Subcutaneous abdominal adipose tissue (tissue), 5 donors: ENCODE measurements at regions not wholly inside any gene's neighbourhood (a gene's known extent, or its start where the extent isn't known, plus 50 kb on each side); places are given as distances from the start of the nearest gene placed in this dataset.

Source experiments
- H3K27ac ChIP-seq: one replicate; pipeline ENCODE4 v1.7.0; 2013; ENCODE audit warnings: low read depth, mild to moderate bottlenecking, inconsistent platforms, low read length, moderate library complexity
- H3K27me3 ChIP-seq, 5 donors: one replicate each; pipeline ENCODE4 v1.7.0; 2013; ENCODE audit warnings: low read length in 5 of 5, inconsistent platforms in 1 of 5; ENCODE audit not compliant: control insufficient read depth in 5 of 5, insufficient read depth in 4 of 5
- H3K36me3 ChIP-seq, 5 donors: one replicate each; pipeline ENCODE4 v1.7.0; 2013; ENCODE audit warnings: low read length in 5 of 5; ENCODE audit not compliant: control insufficient read depth in 5 of 5, insufficient read depth in 5 of 5
- H3K4me1 ChIP-seq, 5 donors: one replicate each; pipeline ENCODE4 v1.7.0; 2013; ENCODE audit warnings: low read length in 5 of 5, mild to moderate bottlenecking in 3 of 5, moderate library complexity in 1 of 5; ENCODE audit not compliant: control insufficient read depth in 5 of 5, insufficient read depth in 5 of 5
- H3K4me3 ChIP-seq, 5 donors: one replicate each; pipeline ENCODE4 v1.7.0; 2013; ENCODE audit warnings: low read length in 5 of 5, low read depth in 1 of 5
- H3K9ac ChIP-seq, 5 donors: one replicate each; pipeline ENCODE4 v1.7.0; 2013; ENCODE audit warnings: low read length in 5 of 5, mild to moderate bottlenecking in 4 of 5, moderate library complexity in 3 of 5
- H3K9me3 ChIP-seq, 5 donors: one replicate each; pipeline ENCODE4 v1.7.0; 2013; ENCODE audit warnings: low read length in 5 of 5; ENCODE audit not compliant: control insufficient read depth in 5 of 5
- donor health status: healthy.
- donor health status: healthy.
- donor health status: healthy.
- donor health status: healthy.
- donor health status: healthy.

GRCh38 chr18:23311351-23312121, 141.6 kb upstream of the RIOK3 start:
- Histone ChIP-seq H3K27ac (no peak overlapping the region), H3K9ac (no peak overlapping the region), H3K9me3 (peaks cover 0 to 3% (median 0%) of the 10 kb centered on the region in 5 donors), H3K36me3 (peaks cover 0 to 4% (median 0%) of the 10 kb centered on the region in 5 donors), H3K4me1 (peaks cover 0 to 9% (median 0%) of the 10 kb centered on the region in 5 donors), H3K27me3 (no peaks in the 10 kb centered on the region), H3K4me3 (no peak overlapping the region)

DNA sequence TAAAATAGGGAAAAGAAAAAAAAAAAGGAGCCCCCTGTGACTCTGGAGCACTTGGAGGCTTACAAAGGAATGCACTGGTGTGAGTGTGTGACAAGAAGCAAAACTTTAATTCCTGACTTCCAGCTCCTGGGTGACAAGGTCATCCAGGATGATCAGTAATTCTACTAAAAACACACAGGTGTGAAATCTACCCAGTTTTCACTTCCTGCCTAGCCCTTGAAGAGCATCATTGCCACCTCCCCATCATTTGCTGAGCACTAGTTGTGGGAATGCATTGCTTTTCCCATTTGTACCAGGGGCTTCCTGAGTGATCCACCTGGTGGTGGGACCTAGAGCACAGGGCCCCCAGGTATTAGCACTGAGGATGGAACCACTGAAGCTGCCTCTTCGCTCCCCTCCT, 139.7 kb upstream of the RIOK3 start:
- peaks cover 0 to under 1% (median 0%) of the 10 kb centered on the region in 5 donors for H3K4me1 ChIP-seq
- H3K27ac ChIP-seq = no peak overlapping the region
- no peak overlapping the region for H3K4me3 ChIP-seq
- H3K27me3 ChIP-seq = no peaks in the 10 kb centered on the region
- peaks cover 0 to 3% (median 0%) of the 10 kb centered on the region in 5 donors for H3K36me3 ChIP-seq
- H3K9me3 ChIP-seq = peaks cover 0 to 3% (median 0%) of the 10 kb centered on the region in 5 donors
- H3K9ac ChIP-seq = no peak overlapping the region

DNA sequence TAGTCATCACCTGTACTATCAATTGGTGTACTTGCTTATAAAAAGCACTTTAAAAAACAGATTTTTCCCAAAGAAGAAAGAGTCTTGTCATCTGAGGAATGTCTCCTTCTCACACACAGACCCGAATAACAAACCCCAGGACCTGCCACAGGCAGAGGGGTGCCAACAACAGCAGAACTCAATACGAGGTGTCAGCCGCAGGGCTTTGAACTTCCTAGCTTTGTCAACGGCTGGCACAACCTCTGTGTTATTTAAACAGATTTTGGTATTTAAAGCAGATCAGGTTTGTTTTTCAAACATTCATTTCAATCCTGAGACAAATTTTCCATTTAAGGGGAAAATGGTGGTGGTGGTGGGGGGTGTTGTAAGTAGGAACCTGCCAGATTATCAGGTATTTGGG, 138.4 kb upstream of the RIOK3 start:
- no peak overlapping the region for H3K27ac ChIP-seq
- no peak overlapping the region for H3K9ac ChIP-seq
- H3K4me3 ChIP-seq = no peak overlapping the region
- no peaks in the 10 kb centered on the region for H3K27me3 ChIP-seq
- H3K4me1 ChIP-seq = no peaks in the 10 kb centered on the region
- peaks cover 0 to 3% (median 0%) of the 10 kb centered on the region in 5 donors for H3K9me3 ChIP-seq
- H3K36me3 ChIP-seq = no peaks in the 10 kb centered on the region

- Histone ChIP-seq H3K9me3 (peaks cover 0 to 3% (median 0%) of the 10 kb centered on the region in 5 donors), H3K27me3 (no peaks in the 10 kb centered on the region), H3K27ac (no peak overlapping the region), H3K9ac (no peak overlapping the region), H3K36me3 (no peaks in the 10 kb centered on the region), H3K4me1 (no peaks in the 10 kb centered on the region), H3K4me3 (no peak overlapping the region)
These were observed 136.8 kb upstream of the RIOK3 start for GRCh38 chr18:23316316-23316715.

DNA sequence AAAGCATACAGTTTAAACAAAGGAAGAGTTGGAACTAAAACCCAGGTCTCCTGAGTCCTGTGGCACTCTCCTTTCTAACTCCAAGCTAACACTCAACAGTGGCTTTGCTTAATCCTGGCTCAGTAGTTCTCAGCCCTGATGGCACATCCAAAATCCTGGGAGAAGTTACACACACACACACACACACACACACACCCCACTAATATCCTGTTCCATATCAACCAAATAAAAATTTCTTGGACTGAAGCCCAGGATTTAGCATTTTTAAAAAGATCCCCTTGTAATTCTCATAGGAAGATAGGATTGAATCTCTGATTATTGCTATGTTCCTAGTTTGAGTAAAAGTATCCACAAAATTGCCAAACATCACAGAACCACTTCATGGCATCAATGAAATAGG, 136.1 kb upstream of the RIOK3 start:
- Histone ChIP-seq H3K27me3 (no peaks in the 10 kb centered on the region), H3K9ac (no peak overlapping the region), H3K27ac (no peak overlapping the region), H3K36me3 (no peaks in the 10 kb centered on the region), H3K9me3 (peaks cover 0 to 3% (median 0%) of the 10 kb centered on the region in 5 donors), H3K4me1 (no peaks in the 10 kb centered on the region), H3K4me3 (no peak overlapping the region)

DNA sequence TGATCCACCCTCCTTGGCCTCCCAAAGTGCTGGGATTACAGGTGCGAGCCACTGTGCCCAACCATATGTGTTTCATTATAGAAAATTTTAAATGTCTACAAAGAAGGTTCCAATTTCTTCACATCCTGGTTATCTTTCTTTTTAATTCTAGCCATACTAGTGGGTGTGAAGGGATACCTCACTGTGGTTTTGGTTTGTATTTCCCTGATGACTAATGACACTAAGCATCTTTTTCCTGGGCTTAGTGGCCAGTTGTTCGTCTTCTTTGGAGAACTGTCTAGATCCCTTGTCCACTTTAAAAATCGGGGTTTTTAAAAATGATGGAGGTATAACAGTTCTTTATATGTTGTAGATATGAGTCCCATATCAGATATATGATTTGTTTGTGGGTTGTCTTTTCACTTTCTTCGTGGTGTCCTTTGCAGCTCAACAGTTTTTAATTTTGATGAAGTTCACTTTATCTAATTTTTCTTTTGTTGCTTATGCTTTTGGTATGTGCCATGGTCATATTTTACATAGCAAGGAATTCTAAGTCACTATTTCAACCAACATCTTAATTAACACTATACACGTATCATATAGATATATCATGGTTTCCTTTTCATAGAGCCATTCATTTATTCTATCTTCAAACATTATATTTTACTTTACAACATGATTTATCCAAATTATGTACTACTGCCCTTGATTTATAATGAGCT, 135.0 kb upstream of the RIOK3 start:
- H3K27me3 ChIP-seq = no peaks in the 10 kb centered on the region
- H3K4me3 ChIP-seq = no peak overlapping the region
- H3K27ac ChIP-seq = no peak overlapping the region
- no peak overlapping the region for H3K9ac ChIP-seq
- peaks cover 0 to 3% (median 0%) of the 10 kb centered on the region in 5 donors for H3K9me3 ChIP-seq
- H3K36me3 ChIP-seq = no peaks in the 10 kb centered on the region
- no peaks in the 10 kb centered on the region for H3K4me1 ChIP-seq

GRCh38 chr18:23320709-23321236, 132.3 kb upstream of the RIOK3 start:
- Histone ChIP-seq H3K36me3 (no peaks in the 10 kb centered on the region), H3K4me1 (no peaks in the 10 kb centered on the region), H3K27me3 (no peaks in the 10 kb centered on the region), H3K27ac (no peak overlapping the region), H3K9ac (no peak overlapping the region), H3K4me3 (no peak overlapping the region), H3K9me3 (no peaks in the 10 kb centered on the region)

- H3K4me3 ChIP-seq = no peak overlapping the region
- H3K4me1 ChIP-seq = no peaks in the 10 kb centered on the region
- H3K36me3 ChIP-seq = no peaks in the 10 kb centered on the region
- no peaks in the 10 kb centered on the region for H3K9me3 ChIP-seq
- no peak overlapping the region for H3K9ac ChIP-seq
- H3K27ac ChIP-seq = no peak overlapping the region
- H3K27me3 ChIP-seq = no peaks in the 10 kb centered on the region
These were observed 131.1 kb upstream of the RIOK3 start for GRCh38 chr18:23321996-23322395.

DNA sequence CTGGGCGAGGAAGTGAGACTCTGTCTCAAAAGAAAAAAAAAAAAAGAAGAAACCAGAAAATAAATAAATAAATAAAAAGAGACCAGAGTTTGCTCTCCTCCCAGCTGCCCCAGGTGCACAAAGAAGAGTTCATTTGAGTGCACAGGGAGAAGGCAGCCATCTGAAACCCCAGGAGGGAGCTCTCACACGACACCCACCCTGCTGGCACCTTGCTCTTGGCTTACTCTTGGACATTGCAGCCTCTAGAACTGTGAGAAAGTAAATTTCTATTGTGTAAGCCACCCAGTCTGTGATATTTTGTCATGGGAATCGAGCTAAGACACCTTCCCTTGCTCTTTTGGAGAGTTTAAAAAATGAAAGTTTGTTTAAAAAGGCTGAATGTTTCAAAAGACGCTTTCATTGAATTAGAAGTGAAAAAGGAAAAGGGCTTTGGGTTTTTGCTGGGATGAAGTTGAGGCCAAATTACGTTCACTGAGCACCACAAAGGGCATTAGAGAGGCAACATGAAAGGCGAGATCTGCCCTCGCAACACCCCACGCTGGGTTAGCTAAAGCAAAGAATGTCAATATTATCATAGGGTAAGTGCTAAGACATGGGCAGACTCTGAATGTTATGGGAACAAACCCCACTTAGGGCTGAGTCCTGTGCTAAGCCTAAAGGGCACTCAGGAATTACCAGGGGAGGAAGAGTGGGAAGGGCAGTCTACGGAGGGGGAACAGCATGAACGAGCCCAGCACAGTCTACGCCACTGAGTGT, 128.9 kb upstream of the RIOK3 start:
- H3K27ac ChIP-seq = no peak overlapping the region
- no peak overlapping the region for H3K9ac ChIP-seq
- H3K4me1 ChIP-seq = no peaks in the 10 kb centered on the region
- H3K4me3 ChIP-seq = no peak overlapping the region
- H3K36me3 ChIP-seq = no peaks in the 10 kb centered on the region
- no peaks in the 10 kb centered on the region for H3K9me3 ChIP-seq
- H3K27me3 ChIP-seq = no peaks in the 10 kb centered on the region
